Activated CD8-positive, alpha-beta T cell treated with anti-CD3 and anti-CD28 coated beads for 36 hours (primary cell): ENCODE measurements at regions not wholly inside any gene's neighbourhood (a gene's known extent, or its start where the extent isn't known, plus 50 kb on each side); places are given as distances from the start of the nearest gene placed in this dataset.

ENCODE experiments used
- ATAC-seq: fragments of 200-7000 bp; cut with Tn5 transposase; one replicate; pipeline ENCODE4 v1.10.0; 2021; ENCODE audit warnings: mild to moderate bottlenecking, moderate library complexity
- CTCF ChIA-PET: fragments of 350-600 bp; sonication (Branson Sonifier 250); formaldehyde crosslinking; loops from one replicate; lab custom pipeline; 2021; ENCODE audit warnings: antibody characterized with exemption; lab: Charles Lee
- POLR2A ChIA-PET: fragments of 350-600 bp; sonication (Branson Sonifier 250); formaldehyde crosslinking; loops from one replicate; lab custom pipeline; 2021; ENCODE audit warnings: antibody characterized with exemption; lab: Charles Lee
- DNase-seq: peaks from one replicate; pipeline ENCODE4 v3.0.0-alpha.2; 2020
- H3K27ac Mint-ChIP-seq: one replicate; pipeline ENCODE4 v1.8.0; 2021; ENCODE audit warnings: mild to moderate bottlenecking, mixed read lengths
- H3K27me3 Mint-ChIP-seq: one replicate; pipeline ENCODE4 v1.8.0; 2021; ENCODE audit warnings: mixed read lengths
- H3K36me3 Mint-ChIP-seq: one replicate; pipeline ENCODE4 v1.8.0; 2021; ENCODE audit warnings: low read depth, mixed read lengths
- H3K4me1 Mint-ChIP-seq: one replicate; pipeline ENCODE4 v1.8.0; 2021; ENCODE audit warnings: low read depth, mixed read lengths
- H3K4me3 Mint-ChIP-seq: one replicate; pipeline ENCODE4 v1.8.0; 2021; ENCODE audit warnings: mild to moderate bottlenecking, moderate library complexity, mixed read lengths
- H3K9me3 Mint-ChIP-seq: one replicate; pipeline ENCODE4 v1.8.0; 2021; ENCODE audit warnings: mixed read lengths
- intact Hi-C: fragments of 100-400 bp; cut with micrococcal nuclease; formaldehyde crosslinking; loops from one replicate; pipeline ENCODE4 v1.10.0; 2022
- TF ChIP-seq, protein P1 (sequence below): fragments of 200-600 bp; IDR thresholded peaks from one replicate; pipeline ENCODE4 v1.8.0; 2022; ENCODE audit warnings: antibody characterized with exemption, mild to moderate bottlenecking

DNA sequence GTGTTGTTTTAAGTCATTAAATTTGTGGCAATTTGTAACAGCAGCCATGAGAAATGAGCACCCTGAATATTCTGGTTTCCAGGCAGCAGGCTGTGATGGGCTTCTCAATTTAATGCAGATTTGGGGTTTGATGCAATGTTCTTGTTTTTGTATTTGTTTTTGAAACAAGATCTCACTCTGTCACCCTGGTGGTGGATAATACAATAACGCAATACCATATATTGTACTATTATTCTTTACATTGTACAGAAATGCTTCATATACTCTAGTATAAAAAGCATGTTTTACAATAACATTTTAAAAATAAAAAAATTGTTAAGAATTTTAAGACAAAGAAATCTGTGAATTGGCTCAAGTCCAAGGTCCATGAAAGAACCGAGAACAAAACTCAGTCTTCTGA lies 129.1 kb downstream of the USP46 start:
- intact Hi-C loops = no loop called here
- H3K36me3 Mint-ChIP-seq = no peaks in the 10 kb centered on the region
- H3K4me1 Mint-ChIP-seq = no peaks in the 10 kb centered on the region
- POLR2A ChIA-PET = no interaction called here
- TF ChIP-seq, protein P1, sequence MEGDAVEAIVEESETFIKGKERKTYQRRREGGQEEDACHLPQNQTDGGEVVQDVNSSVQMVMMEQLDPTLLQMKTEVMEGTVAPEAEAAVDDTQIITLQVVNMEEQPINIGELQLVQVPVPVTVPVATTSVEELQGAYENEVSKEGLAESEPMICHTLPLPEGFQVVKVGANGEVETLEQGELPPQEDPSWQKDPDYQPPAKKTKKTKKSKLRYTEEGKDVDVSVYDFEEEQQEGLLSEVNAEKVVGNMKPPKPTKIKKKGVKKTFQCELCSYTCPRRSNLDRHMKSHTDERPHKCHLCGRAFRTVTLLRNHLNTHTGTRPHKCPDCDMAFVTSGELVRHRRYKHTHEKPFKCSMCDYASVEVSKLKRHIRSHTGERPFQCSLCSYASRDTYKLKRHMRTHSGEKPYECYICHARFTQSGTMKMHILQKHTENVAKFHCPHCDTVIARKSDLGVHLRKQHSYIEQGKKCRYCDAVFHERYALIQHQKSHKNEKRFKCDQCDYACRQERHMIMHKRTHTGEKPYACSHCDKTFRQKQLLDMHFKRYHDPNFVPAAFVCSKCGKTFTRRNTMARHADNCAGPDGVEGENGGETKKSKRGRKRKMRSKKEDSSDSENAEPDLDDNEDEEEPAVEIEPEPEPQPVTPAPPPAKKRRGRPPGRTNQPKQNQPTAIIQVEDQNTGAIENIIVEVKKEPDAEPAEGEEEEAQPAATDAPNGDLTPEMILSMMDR = no peak
- H3K27me3 Mint-ChIP-seq = peaks cover 4% of the 10 kb centered on the region
- ATAC-seq (no peak), DNase-seq (no peak)
- no peak overlapping the region for H3K4me3 Mint-ChIP-seq
- no peak overlapping the region for H3K27ac Mint-ChIP-seq
- peaks cover 5% of the 10 kb centered on the region for H3K9me3 Mint-ChIP-seq
- CTCF ChIA-PET = interaction anchor here (0.8 kb wide), 1 partner anchor 382 kb away, joined by 3 read pairs; no protein-coding TSS in a partner anchor

DNA sequence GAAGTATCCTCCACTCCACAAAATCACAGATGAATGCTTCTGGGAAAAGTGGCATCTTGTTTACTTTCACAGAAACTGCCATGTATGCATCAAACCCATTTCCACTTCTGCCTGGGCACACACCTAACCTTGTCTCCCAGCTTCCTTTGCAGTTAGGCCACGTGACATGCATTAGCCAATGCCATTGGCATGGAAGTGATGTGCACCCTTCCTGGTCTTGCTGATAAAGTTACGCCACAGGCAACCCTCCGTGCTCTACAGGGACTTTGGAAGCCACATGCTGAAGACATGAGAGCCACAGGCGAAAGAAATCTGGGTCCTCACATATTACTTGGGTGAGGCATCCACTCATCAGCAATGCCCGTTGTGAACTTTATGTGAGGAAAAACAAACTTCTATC lies 123.3 kb downstream of the USP46 start:
- DNase-seq (no peak), ATAC-seq (no peak)
- TF ChIP-seq, protein P1 = no peak
- intact Hi-C loops = no loop called here
- Mint-ChIP-seq H3K27me3 (peaks cover 4% of the 10 kb centered on the region), H3K27ac (no peak overlapping the region), H3K36me3 (no peaks in the 10 kb centered on the region), H3K4me3 (no peak overlapping the region), H3K4me1 (no peaks in the 10 kb centered on the region), H3K9me3 (no peaks in the 10 kb centered on the region)
- ChIA-PET CTCF (no interaction called here), POLR2A (no interaction called here)
